DMS153 treated with DMSO at 0.1 percent for 48 hours (cell line): ENCODE measurements at regions not wholly inside any gene's neighbourhood (a gene's known extent, or its start where the extent isn't known, plus 50 kb on each side); places are given as distances from the start of the nearest gene placed in this dataset.
"Not testable (repeated sequence)": the region's sequence is repeated elsewhere in the genome, so short reads cannot be mapped to it uniquely, and the experiment has no call there.

Experiments
- DNase-seq: peaks from one replicate; lab custom pipeline; 2025; ENCODE audit not compliant: unreplicated experiment; lab: John Stamatoyannopoulos, UW

- DNase-seq, result peak; percentile 16
Observed at GRCh38 chr4:134906404-134907023, 704.9 kb upstream of the PABPC4L start.

GRCh38 chr4:134905061-134905460, 703.5 kb upstream of the PABPC4L start:
- DNase-seq, result no peak

- no peak for DNase-seq
Observed at GRCh38 chr4:134888156-134888555, 686.6 kb upstream of the PABPC4L start.

DNA sequence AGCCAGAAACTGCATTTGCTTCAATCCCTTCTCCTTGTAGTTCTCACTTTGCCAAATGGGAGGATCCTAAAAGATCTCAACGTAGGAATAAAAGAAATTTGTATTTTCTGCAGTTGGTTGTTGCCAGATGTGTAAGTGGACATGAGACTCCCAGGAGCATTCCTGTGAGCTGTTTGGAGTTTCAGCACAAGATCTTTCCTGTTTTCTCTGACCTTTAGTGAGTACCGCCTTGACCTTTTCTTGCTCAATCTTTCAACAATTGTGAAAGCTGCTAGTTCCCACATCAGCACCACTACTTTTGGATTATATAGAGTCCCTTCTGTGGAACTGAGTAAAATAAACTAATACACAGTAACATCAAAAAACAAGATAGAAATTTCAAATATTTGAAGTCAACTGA, 683.8 kb upstream of the PABPC4L start:
- no peak for DNase-seq

GRCh38 chr4:134883831-134884449, 682.4 kb upstream of the PABPC4L start:
- no peak for DNase-seq

GRCh38 chr4:134879019-134879418, 677.4 kb upstream of the PABPC4L start:
- DNase-seq, result no peak

GRCh38 chr4:134867027-134867426, 665.4 kb upstream of the PABPC4L start:
- DNase-seq, result no peak

DNA sequence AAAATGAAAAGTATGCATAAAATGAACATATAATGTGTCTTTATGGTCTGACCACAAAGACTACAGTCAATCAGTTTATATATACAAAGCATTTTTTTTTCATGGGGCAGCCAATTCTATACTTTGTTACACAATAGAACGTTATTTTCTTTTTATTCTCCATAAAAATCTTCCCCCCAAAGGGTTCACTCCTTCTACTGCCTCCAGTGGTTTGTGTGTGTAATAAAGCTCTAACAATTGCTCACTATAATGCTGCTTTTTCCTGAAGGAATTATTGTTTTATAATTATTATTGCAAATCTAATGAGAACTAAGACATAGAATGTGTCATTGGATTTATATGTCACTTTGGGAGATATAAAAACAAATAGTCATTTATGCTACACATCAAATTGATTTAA, 664.1 kb upstream of the PABPC4L start:
- no peak for DNase-seq

DNA sequence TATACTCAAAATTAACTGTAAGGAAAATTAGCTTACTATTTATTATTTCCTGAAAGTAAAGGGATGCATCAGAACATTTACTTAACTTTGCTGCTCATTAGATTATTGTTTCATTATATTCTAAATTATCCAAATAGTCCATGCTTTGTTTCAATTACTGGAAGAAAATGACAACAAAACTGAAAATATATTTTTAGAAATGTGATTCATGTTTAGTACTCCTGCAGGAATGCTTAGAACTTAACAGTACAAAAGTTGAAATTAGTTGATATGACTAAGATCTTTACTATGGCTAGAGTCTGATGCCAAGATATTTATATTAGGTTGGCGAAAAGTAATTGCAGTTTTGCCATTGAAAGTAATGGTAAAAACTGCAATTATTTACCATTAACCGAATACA, 660.5 kb upstream of the PABPC4L start:
- DNase-seq, result no peak

DNA sequence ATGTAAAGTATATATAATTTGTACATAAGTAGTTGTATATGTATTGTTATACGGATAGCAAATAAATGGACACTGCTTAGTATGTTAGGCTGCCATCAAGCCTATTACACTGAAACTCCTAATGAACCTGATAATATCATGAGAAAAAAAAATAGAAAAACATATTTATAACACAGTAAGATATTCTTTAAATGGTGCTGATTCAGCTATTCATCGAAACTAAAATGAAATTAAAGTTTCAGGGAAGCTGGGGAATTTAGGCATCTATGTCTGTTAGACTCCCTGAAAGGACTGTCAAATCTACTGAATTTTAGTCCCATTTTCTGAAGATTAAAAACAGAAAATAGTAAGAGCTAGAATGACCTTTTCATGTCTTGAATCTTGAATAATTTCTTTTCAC, 647.1 kb upstream of the PABPC4L start:
- DNase-seq, result no peak

DNA sequence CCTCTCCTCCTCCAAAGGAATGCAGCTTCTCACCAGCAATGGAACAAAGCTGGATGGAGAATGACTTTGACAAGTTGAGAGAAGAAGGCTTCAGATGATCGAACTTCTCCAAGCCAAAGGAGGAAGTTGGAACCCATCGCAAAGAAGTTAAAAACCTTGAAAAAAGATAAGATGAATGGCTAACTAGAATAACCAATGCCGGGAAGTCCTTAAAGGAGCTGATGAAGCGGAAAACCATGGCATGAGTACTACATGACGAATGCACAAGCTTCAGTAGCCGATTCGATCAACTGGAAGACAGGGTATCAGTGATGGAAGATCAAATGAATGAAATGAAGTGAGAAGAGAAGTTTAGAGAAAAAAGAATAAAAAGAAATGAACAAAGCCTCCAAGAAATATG, 629.2 kb upstream of the PABPC4L start:
- not testable (repeated sequence) for DNase-seq

GRCh38 chr4:134812611-134813010, 611.0 kb upstream of the PABPC4L start:
- DNase-seq, result no peak

GRCh38 chr4:134807231-134807745, 605.7 kb upstream of the PABPC4L start:
- no peak for DNase-seq

- no peak for DNase-seq
Observed at GRCh38 chr4:134798573-134798972, 597.0 kb upstream of the PABPC4L start.

DNA sequence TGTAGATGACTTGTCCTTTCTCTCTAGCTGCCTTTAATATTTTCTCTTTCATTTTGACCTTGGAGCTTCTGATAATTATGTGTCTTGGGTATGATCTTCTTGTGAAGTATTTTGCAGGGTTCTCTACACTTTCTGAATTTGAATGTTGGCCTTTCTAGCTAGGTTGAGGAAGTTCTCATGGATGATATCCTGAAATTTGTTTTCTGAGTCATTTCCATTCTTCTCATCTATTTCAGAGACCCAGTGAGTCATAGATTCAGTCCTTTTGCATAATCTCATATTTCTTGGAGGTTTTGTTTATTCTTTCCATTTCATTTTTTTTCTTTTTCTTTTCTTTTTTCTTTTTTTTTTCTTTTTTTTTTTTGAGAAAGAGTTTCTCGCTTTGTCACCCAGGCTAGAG, 585.7 kb upstream of the PABPC4L start:
- DNase-seq, result no peak

GRCh38 chr4:134780244-134780643, 578.7 kb upstream of the PABPC4L start:
- DNase-seq, result no peak

GRCh38 chr4:134777606-134778005, 576.0 kb upstream of the PABPC4L start:
- DNase-seq, result peak; percentile 61

GRCh38 chr4:134773497-134774000, 572.0 kb upstream of the PABPC4L start:
- DNase-seq, result no peak

DNA sequence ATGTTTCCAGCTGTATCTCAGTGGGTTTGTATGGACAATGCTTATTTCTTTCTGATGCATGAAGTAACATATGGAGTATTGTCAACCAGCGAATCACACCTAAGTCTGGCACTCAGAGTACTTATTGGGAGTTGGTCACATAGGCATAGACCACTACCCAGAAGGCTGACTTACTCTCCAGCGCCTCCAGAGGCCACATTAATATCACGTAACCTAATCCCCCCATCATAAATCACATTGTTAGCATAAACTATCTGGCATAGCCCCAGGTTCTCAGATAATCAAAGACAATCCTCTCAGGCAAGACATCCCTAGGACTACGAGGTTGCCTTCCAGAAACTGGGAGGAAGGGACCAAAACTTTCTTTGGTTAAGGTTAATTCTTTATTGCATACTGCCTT, 560.5 kb upstream of the PABPC4L start:
- no peak for DNase-seq

DNA sequence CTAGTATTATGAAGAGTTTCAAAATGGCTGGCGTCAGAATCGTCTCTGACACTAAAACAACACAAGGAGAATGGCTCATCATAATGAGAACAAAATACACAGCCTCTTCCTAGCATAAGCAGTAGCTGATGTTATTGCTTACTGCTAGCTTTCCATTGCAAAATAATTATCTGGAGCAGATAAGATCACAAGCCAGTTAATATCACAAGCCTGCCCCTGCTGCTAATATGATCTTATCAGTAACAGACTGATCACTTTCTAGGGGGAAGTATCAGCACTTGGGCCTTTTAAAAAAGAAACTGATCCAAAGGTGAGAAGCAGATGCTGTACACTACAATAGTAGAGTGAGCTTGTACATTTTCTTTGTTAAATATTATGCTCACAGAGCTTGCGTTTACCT, 554.8 kb upstream of the PABPC4L start:
- DNase-seq, result no peak

DNA sequence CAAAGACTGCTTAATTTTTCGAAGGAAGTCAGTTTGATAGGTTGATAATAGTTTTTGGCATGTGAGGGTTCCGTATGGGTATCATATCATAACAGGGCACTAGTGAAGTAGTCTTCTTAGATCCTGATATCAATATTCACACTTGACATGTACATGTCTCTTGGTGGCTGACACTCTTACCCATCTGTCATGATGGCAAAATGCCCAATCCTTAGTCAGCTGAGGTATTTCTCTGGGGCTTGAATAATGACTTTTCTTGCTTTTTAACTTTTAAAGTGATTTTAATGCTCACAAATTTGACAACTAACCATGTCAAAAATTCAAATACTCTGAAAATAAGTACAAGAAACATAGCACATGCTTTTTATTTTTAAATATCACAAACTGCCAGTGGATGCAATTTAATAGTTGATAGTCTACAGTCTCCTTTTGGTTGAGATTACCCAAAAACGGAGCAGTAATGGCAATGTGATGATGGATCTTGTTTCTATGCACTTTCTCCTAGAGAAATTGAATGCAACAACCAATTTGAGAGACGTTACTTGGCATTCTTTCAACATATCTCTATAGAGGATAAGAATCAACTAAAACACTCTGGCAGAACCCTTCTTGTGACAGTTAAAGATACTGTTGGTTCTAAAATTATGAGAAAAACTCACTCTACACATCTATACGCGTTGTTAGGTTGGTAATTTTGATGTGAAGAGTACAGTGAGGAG, 552.9 kb upstream of the PABPC4L start:
- DNase-seq, result no peak

GRCh38 chr4:134753390-134753789, 551.8 kb upstream of the PABPC4L start:
- no peak for DNase-seq
